ENCODE measurements at regions not wholly inside any gene's neighbourhood (a gene's known extent, or its start where the extent isn't known, plus 50 kb on each side); places are given as distances from the start of the nearest gene placed in this dataset.

DNA sequence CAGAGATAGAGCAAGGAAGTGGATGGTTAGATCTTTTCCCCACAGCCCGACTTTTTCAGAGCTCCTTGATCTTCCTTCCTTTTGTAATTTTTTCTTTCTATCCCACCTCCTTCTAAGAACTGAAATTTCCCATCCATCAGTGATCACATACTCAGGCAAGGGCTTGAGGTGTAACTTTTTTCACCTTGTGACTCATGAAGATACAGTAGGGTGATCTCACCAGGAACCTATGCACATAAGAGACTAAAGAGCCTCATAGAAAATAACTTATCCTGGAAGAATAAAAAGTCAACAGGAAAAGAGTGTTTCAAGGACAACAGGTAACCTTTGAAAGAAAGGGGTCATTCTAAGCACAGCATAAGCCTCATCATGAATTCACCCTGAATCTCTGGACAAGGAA is 131.2 kb upstream of the HCCS start:
- no peak for TF ChIP-seq JUNB (IDR thresholded peaks at IDR 0.05)
- TF ChIP-seq HDAC2 (IDR thresholded peaks at IDR 0.05): no peak
- no peak for TF ChIP-seq GATA3 (IDR thresholded peaks at IDR 0.05; ENCODE audit: borderline replicate concordance)
- TF ChIP-seq EP300 (IDR thresholded peaks at IDR 0.05): no peak
- no peak for TF ChIP-seq RFX5 (IDR thresholded peaks at IDR 0.05)
- TF ChIP-seq, protein P1, sequence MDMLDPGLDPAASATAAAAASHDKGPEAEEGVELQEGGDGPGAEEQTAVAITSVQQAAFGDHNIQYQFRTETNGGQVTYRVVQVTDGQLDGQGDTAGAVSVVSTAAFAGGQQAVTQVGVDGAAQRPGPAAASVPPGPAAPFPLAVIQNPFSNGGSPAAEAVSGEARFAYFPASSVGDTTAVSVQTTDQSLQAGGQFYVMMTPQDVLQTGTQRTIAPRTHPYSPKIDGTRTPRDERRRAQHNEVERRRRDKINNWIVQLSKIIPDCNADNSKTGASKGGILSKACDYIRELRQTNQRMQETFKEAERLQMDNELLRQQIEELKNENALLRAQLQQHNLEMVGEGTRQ (IDR thresholded peaks at IDR 0.05): no peak
- TF ChIP-seq, protein P2, sequence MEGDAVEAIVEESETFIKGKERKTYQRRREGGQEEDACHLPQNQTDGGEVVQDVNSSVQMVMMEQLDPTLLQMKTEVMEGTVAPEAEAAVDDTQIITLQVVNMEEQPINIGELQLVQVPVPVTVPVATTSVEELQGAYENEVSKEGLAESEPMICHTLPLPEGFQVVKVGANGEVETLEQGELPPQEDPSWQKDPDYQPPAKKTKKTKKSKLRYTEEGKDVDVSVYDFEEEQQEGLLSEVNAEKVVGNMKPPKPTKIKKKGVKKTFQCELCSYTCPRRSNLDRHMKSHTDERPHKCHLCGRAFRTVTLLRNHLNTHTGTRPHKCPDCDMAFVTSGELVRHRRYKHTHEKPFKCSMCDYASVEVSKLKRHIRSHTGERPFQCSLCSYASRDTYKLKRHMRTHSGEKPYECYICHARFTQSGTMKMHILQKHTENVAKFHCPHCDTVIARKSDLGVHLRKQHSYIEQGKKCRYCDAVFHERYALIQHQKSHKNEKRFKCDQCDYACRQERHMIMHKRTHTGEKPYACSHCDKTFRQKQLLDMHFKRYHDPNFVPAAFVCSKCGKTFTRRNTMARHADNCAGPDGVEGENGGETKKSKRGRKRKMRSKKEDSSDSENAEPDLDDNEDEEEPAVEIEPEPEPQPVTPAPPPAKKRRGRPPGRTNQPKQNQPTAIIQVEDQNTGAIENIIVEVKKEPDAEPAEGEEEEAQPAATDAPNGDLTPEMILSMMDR (IDR thresholded peaks at IDR 0.05): no peak
- no peak for TF ChIP-seq POLR2A (IDR thresholded peaks at IDR 0.05; ENCODE audit: low read length)
- no peak for TF ChIP-seq MYC (IDR thresholded peaks at IDR 0.05; ENCODE audit: borderline replicate concordance, low read length)
- no peak for TF ChIP-seq RAD21 (conservative IDR thresholded peaks at IDR 0.05 in 1 of 2, IDR thresholded peaks at IDR 0.05 in 1 of 2)
- no peak for TF ChIP-seq POLR2AphosphoS2 (conservative IDR thresholded peaks at IDR 0.05; ENCODE audit: low read length)
- TF ChIP-seq JUN (IDR thresholded peaks at IDR 0.05): no peak
- TF ChIP-seq, protein P3, sequence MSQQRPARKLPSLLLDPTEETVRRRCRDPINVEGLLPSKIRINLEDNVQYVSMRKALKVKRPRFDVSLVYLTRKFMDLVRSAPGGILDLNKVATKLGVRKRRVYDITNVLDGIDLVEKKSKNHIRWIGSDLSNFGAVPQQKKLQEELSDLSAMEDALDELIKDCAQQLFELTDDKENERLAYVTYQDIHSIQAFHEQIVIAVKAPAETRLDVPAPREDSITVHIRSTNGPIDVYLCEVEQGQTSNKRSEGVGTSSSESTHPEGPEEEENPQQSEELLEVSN (IDR thresholded peaks at IDR 0.05; ENCODE audit: borderline replicate concordance, low read depth): no peak
